Progenitor cell of endocrine pancreas (in vitro differentiated cells): ENCODE measurements at regions not wholly inside any gene's neighbourhood (a gene's known extent, or its start where the extent isn't known, plus 50 kb on each side); places are given as distances from the start of the nearest gene placed in this dataset.

ENCODE experiments used
- DNase-seq: peaks from one replicate; pipeline ENCODE4 v3.0.0; 2021; ENCODE audit warnings: low spot score; ENCODE audit not compliant: unreplicated experiment
- H3K27ac Mint-ChIP-seq: 2 replicates; pipeline ENCODE4 v1.8.0; 2021; ENCODE audit warnings: mild to moderate bottlenecking, moderate library complexity, mixed read lengths
- H3K27me3 Mint-ChIP-seq: 2 replicates; pipeline ENCODE4 v1.8.0; 2021; ENCODE audit warnings: mixed read lengths
- H3K36me3 Mint-ChIP-seq: 2 replicates; pipeline ENCODE4 v1.8.0; 2022; ENCODE audit warnings: mixed read lengths; ENCODE audit not compliant: insufficient read depth
- H3K4me1 Mint-ChIP-seq: 2 replicates; pipeline ENCODE4 v1.8.0; 2021; ENCODE audit warnings: low read depth, mixed read lengths
- H3K4me3 Mint-ChIP-seq: 2 replicates; pipeline ENCODE4 v1.8.0; 2021; ENCODE audit warnings: low read depth, mild to moderate bottlenecking, moderate library complexity, mixed read lengths
- H3K9me3 Mint-ChIP-seq: 2 replicates; pipeline ENCODE4 v1.8.0; 2021; ENCODE audit warnings: low read depth, mixed read lengths
- CTCF ChIP-seq: fragments of 200-600 bp; sonication (generic); IDR thresholded peaks from one replicate; pipeline ENCODE4 v1.5.0; 2021; ENCODE audit warnings: antibody characterized with exemption, mild to moderate bottlenecking; ENCODE audit not compliant: unreplicated experiment

GRCh38 chr7:50867034-50867356 is 84.3 kb upstream of the GRB10 start:
- no peaks in the 10 kb centered on the region for H3K9me3 Mint-ChIP-seq
- no peak for TF ChIP-seq CTCF
- no peaks in the 10 kb centered on the region for H3K36me3 Mint-ChIP-seq
- H3K27me3 Mint-ChIP-seq, result no peaks in the 10 kb centered on the region
- H3K4me1 Mint-ChIP-seq, result peaks cover 6% of the 10 kb centered on the region
- DNase-seq, result no peak
- H3K4me3 Mint-ChIP-seq, result no peak overlapping the region
- no peak overlapping the region for H3K27ac Mint-ChIP-seq

- Mint-ChIP-seq H3K36me3 (no peaks in the 10 kb centered on the region), H3K9me3 (no peaks in the 10 kb centered on the region), H3K4me3 (no peak overlapping the region), H3K27ac (no peak overlapping the region), H3K27me3 (no peaks in the 10 kb centered on the region), H3K4me1 (peaks cover 6% of the 10 kb centered on the region)
- no peak for DNase-seq
- no peak for TF ChIP-seq CTCF
Measured at GRCh38 chr7:50866343-50867033, 83.8 kb upstream of the GRB10 start.

GRCh38 chr7:50865450-50865849 is 82.8 kb upstream of the GRB10 start:
- no peak for TF ChIP-seq CTCF
- H3K4me3 Mint-ChIP-seq, result no peak overlapping the region
- no peak overlapping the region for H3K27ac Mint-ChIP-seq
- peaks cover 4% of the 10 kb centered on the region for H3K4me1 Mint-ChIP-seq
- H3K27me3 Mint-ChIP-seq, result no peaks in the 10 kb centered on the region
- no peak for DNase-seq
- H3K9me3 Mint-ChIP-seq, result no peaks in the 10 kb centered on the region
- H3K36me3 Mint-ChIP-seq, result no peaks in the 10 kb centered on the region

GRCh38 chr7:50864694-50865093 is 82.0 kb upstream of the GRB10 start:
- Mint-ChIP-seq H3K36me3 (no peaks in the 10 kb centered on the region), H3K27ac (no peak overlapping the region), H3K27me3 (no peaks in the 10 kb centered on the region), H3K4me1 (peaks cover 4% of the 10 kb centered on the region), H3K4me3 (no peak overlapping the region), H3K9me3 (no peaks in the 10 kb centered on the region)
- TF ChIP-seq CTCF, result no peak
- no peak for DNase-seq

GRCh38 chr7:50863053-50863452 is 80.4 kb upstream of the GRB10 start:
- H3K36me3 Mint-ChIP-seq, result no peaks in the 10 kb centered on the region
- H3K27me3 Mint-ChIP-seq, result no peaks in the 10 kb centered on the region
- TF ChIP-seq CTCF, result no peak
- no peaks in the 10 kb centered on the region for H3K9me3 Mint-ChIP-seq
- no peak for DNase-seq
- H3K4me1 Mint-ChIP-seq, result no peaks in the 10 kb centered on the region
- no peak overlapping the region for H3K4me3 Mint-ChIP-seq
- no peak overlapping the region for H3K27ac Mint-ChIP-seq
